Lung (tissue), 11 donors: ENCODE measurements at regions not wholly inside any gene's neighbourhood (a gene's known extent, or its start where the extent isn't known, plus 50 kb on each side); places are given as distances from the start of the nearest gene placed in this dataset.

Experiments
- ATAC-seq: fragments of 200-7000 bp; cut with Tn5 transposase; one replicate; pipeline ENCODE4 v1.9.1; 2020; ENCODE audit warnings: moderate number of reproducible peaks; ENCODE audit not compliant: insufficient read depth, low FRiP score
- DNase-seq, 3 donors: peaks; one replicate each; pipeline ENCODE4 v3.0.0-alpha.2; 2013 to 2017
- H3K27ac ChIP-seq, 2 donors: one replicate each; pipeline ENCODE4 v1.5.1; 2013; ENCODE audit warnings: mild to moderate bottlenecking in 2 of 2, moderate library complexity in 2 of 2, control low read depth in 1 of 2, inconsistent platforms in 1 of 2, low read depth in 1 of 2, low read length in 1 of 2
- H3K27me3 ChIP-seq, 3 donors: one replicate each; pipeline ENCODE4 v1.5.1; 2013; ENCODE audit warnings: low read length in 2 of 3; ENCODE audit not compliant: control insufficient read depth in 3 of 3, insufficient read depth in 3 of 3
- H3K36me3 ChIP-seq, 4 donors: one replicate each; pipeline ENCODE4 v1.5.1; 2013; ENCODE audit warnings: low read length in 4 of 4, mild to moderate bottlenecking in 1 of 4, moderate library complexity in 1 of 4; ENCODE audit not compliant: control insufficient read depth in 4 of 4, insufficient read depth in 4 of 4
- H3K4me1 ChIP-seq, 5 donors: one replicate each; pipeline ENCODE4 v1.5.1; 2013; ENCODE audit warnings: low read length in 5 of 5, mild to moderate bottlenecking in 2 of 5, moderate library complexity in 1 of 5; ENCODE audit not compliant: control insufficient read depth in 5 of 5, insufficient read depth in 5 of 5
- H3K4me3 ChIP-seq: one replicate; pipeline ENCODE4 v1.5.1; 2013; ENCODE audit warnings: mild to moderate bottlenecking, control low read depth, moderate library complexity
- H3K9ac ChIP-seq, 2 donors: one replicate each; pipeline ENCODE4 v1.5.1; 2013; ENCODE audit warnings: low read length in 2 of 2, control low read depth in 1 of 2; ENCODE audit not compliant: insufficient read depth in 1 of 2
- H3K9me3 ChIP-seq, 4 donors: one replicate each; pipeline ENCODE4 v1.5.1; 2013; ENCODE audit warnings: low read length in 3 of 4, mild to moderate bottlenecking in 1 of 4, moderate library complexity in 1 of 4; ENCODE audit not compliant: control insufficient read depth in 4 of 4, insufficient read depth in 3 of 4
- WGBS, 2 donors: extraction: QIAGEN DNeasy Blood & Tissue Kit; methylation state at CpG; one replicate each; pipeline ENCODE4 v1.1.7; 2013; 5-methylcytosine and 5-hydroxymethylcytosine counted together
- TF ChIP-seq, protein P1 (sequence below): IDR thresholded peaks from 2 replicates; pipeline ENCODE4 v1.5.1; 2012; ENCODE audit warnings: mild to moderate bottlenecking; ENCODE audit errors: control extremely low read depth, extremely low read depth
- donor health status: control.
- donor health status: control.
- donor health status: Bipolar disorder and iron deficiency.
- donor health status: healthy.
- donor health status: DM: yes; HTN: yes; CAD: no.

DNA sequence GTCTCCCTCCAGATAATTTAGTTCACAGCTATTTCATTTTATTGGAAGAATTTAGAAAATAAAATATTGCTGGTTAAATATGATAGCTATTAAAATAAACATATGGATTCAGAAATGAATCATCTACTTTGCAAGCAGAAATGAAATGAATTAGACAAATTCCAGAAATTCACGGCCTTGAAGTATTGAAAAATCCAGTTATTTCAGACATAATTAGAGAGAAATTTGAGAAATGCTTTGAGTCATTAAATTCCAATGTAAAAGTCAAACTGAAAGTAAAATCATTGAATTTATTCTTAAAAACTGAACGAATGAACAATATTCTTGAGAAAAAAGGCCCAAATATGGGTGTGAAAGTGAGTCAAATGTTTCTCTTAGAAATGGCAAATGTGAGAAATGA lies 632.6 kb upstream of the EDIL3 start:
- ATAC-seq (no peak), DNase-seq (no peak)
- no peaks in the 10 kb centered on the region for H3K36me3 ChIP-seq
- no peaks in the 10 kb centered on the region for H3K27me3 ChIP-seq
- H3K9me3 ChIP-seq: peaks cover 0 to 6% (median 0%) of the 10 kb centered on the region in 4 donors
- 78 to 84% methylated on average over 2 of the region's 2 CpGs for WGBS, 2 donors
- H3K9ac ChIP-seq: no peak overlapping the region
- no peak overlapping the region for H3K4me3 ChIP-seq
- no peaks in the 10 kb centered on the region for H3K4me1 ChIP-seq
- no peak overlapping the region for H3K27ac ChIP-seq
- TF ChIP-seq, protein P1, sequence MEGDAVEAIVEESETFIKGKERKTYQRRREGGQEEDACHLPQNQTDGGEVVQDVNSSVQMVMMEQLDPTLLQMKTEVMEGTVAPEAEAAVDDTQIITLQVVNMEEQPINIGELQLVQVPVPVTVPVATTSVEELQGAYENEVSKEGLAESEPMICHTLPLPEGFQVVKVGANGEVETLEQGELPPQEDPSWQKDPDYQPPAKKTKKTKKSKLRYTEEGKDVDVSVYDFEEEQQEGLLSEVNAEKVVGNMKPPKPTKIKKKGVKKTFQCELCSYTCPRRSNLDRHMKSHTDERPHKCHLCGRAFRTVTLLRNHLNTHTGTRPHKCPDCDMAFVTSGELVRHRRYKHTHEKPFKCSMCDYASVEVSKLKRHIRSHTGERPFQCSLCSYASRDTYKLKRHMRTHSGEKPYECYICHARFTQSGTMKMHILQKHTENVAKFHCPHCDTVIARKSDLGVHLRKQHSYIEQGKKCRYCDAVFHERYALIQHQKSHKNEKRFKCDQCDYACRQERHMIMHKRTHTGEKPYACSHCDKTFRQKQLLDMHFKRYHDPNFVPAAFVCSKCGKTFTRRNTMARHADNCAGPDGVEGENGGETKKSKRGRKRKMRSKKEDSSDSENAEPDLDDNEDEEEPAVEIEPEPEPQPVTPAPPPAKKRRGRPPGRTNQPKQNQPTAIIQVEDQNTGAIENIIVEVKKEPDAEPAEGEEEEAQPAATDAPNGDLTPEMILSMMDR: no peak

DNA sequence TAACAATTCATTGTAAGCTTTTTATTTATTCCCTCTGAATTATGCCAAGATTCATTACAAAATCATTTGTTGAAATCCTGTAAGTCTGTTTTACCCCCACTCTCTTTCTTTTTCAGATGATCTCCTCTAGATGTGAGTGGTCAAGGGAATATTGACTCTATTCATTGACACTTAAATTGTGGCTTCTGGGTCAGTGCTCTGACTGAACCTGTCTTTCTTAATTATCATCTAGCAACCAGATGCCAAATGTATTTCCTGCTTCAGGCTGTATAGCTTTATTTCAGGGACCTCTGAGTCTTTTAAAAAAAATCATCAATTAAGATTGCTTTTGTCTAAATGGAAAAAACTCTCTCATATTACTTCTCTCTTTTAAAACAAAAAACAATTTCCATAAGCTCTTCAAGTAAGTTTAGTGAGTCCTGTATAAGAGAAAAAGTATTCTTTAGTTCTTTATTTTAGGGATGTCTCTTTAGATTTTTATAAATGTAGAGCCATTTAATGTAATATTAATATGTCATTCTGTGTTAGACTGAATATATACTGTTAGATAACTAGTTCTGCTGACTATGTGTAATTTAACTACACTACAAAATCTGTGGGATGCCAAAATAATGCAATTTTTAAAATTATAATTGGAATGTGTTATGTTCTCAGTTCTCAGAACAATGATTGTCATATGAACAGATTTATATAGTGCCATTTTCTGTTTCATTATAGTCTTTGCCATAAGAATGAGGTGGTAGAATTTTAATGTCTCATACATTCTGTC lies 645.8 kb upstream of the EDIL3 start:
- no peak overlapping the region for H3K4me3 ChIP-seq
- no peaks in the 10 kb centered on the region for H3K27me3 ChIP-seq
- H3K9ac ChIP-seq: no peak overlapping the region
- TF ChIP-seq, protein P1: no peak
- H3K36me3 ChIP-seq: no peaks in the 10 kb centered on the region
- no peaks in the 10 kb centered on the region for H3K4me1 ChIP-seq
- H3K9me3 ChIP-seq: no peaks in the 10 kb centered on the region
- H3K27ac ChIP-seq: no peak overlapping the region
- ATAC-seq (no peak), DNase-seq (peak in 2 of 3 donors; percentile 13 to 17)

DNA sequence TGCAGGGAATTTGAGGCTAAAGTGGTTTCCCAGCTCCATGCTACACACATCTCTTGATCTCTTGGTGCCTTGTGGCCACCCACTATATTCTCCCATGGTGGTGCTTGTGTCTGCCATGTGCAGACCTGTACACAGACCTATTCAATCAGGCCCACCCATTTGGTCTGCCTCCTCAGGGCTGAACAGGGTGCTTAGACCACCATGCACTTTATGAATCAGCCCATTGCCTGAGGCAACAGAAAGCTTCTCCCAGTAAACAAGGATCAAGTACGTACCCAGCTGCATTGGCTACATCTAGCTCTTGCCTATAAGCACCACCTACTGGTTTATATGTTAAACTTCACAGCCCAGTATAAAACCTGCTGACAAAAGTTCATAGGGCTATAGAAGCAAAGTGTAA lies 664.3 kb upstream of the EDIL3 start:
- Histone ChIP-seq H3K27me3 (no peaks in the 10 kb centered on the region), H3K36me3 (no peaks in the 10 kb centered on the region), H3K9ac (no peak overlapping the region), H3K4me1 (no peaks in the 10 kb centered on the region), H3K4me3 (no peak overlapping the region), H3K27ac (no peak overlapping the region), H3K9me3 (peaks cover 0 to 5% (median 1%) of the 10 kb centered on the region in 4 donors)
- no peak for ATAC-seq
- WGBS, 2 donors: 3 to 8% methylated on average over 1 of the region's 1 CpG
- peak; percentile 18 to 54 (median 45) for DNase-seq
- TF ChIP-seq, protein P1: no peak

DNA sequence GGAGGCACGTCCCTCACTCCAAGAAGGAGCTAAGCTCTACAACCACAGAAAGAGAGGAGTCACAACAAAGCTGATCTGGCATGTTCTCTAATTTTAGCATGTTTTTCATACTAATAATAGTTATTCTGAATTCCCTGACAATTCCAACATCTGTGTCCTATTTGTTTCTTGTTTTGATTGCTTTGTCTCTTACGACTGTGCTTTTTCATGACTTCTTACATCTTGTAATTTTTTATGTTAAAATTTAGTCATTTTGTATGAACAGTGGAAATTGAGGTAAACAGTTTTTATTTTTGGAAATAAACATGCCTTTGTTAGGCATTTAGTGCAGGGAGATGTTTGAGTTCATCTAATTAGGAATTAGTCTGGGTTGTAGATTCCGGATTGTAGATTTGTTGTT lies 668.1 kb upstream of the EDIL3 start:
- H3K36me3 ChIP-seq: no peaks in the 10 kb centered on the region
- H3K9ac ChIP-seq: no peak overlapping the region
- H3K27ac ChIP-seq: no peak overlapping the region
- TF ChIP-seq, protein P1: no peak
- no peaks in the 10 kb centered on the region for H3K4me1 ChIP-seq
- DNase-seq: no peak
- H3K9me3 ChIP-seq: peaks cover 0 to 5% (median 0%) of the 10 kb centered on the region in 4 donors
- WGBS, 2 donors: 75 to 83% methylated on average over 3 of the region's 3 CpGs
- H3K4me3 ChIP-seq: no peak overlapping the region
- no peak for ATAC-seq
- H3K27me3 ChIP-seq: no peaks in the 10 kb centered on the region
